Kasumi-1 (cell line): ENCODE measurements at regions not wholly inside any gene's neighbourhood (a gene's known extent, or its start where the extent isn't known, plus 50 kb on each side); places are given as distances from the start of the nearest gene placed in this dataset.

Experiments used
- DNase-seq, 2 experiments: peaks; one replicate each; lab custom pipeline; 2025; lab: John Stamatoyannopoulos, UW

GRCh38 chr20:22226849-22227700 lies 357.3 kb downstream of the FOXA2 start:
- no peak for DNase-seq

DNA sequence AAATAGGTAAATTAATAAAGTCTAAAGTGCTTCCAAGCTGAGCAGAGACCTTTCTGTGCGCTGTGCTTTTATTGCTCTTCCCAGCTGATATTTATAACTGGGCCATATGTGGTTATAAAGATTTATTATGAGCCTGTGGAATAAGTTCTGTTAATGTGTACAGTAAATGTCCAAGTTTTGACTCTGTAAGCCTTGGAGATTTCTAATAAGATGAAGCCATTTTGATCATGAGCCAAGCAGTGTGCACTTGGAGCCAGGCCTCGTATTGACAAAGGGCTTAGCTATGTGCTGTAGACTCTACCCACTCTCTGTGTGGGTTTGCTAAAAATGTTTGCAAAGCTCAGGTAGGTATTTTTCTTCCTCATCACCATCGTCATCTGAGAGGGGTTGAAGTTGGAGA lies 361.1 kb downstream of the FOXA2 start:
- no peak for DNase-seq

DNA sequence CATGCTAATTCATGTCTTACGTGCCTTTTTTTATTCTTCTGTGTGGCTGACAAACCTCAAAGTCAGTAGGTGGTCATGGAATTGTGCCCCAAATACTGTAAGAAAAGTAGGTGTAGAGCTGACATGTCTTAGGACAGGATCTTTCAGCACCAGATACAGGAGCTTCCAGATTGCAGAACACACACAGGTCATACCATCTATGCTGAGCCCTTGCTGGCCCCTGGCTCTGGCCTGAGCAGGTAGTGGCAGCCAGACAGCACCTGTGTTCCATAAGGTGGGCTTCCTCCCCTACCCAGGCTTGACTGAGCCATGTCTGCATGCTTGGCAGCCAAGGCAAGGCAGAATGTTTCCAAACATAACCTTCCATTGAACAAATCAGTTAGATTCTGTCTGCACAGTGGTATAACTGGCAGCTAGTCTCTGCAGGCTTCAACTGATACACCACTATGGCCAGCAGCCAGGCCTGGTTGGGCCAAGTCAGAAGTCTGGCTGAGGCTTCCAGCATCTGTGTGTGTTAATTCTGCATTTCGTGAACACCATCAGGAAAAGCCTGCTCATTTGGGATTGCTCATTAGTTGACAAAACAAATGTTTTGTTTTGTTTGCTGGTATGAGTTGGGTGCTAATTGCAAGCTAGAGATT lies 366.5 kb downstream of the FOXA2 start:
- DNase-seq: no peak

DNA sequence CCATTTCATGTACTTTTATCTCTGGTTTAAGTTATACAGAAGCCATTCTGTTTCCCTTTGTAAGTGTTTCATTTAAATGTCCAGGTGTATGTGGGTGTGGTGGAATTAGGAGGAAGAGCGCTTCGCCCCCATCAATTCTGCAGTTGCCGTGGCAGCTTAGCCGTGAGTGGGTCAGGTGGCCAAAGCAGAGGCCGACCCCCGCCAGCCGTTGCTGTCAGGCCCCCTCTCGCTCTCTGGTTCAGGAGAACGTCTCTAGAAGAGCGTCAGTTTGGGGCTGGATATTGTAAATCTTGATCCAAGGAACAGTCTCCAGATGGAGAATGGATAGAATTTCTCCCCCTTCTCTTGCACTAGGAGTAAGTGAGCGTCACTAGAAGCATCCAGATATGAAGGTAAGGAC lies 367.4 kb downstream of the FOXA2 start:
- no peak for DNase-seq

GRCh38 chr20:22214296-22214695 lies 370.1 kb downstream of the FOXA2 start:
- no peak for DNase-seq

DNA sequence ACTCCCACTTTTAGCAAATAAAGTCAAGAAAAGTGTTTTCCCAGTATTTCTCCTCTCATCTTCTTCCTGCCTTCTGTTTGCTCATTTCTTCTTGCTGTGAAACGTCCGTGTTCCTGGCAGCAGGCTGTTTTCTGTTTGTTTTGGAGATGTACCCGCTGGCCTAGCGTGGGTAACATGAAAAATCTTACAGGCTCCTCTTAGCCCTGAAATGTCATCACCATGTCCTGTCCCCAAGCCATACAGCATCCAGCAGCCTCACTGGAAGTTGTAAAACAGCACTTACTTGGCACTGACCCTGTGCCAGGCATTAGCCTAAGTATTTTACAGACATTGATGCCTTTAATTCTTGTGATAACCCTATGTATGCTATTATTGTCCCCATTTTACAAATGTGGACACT lies 371.1 kb downstream of the FOXA2 start:
- no peak for DNase-seq

GRCh38 chr20:22207280-22207679 lies 377.1 kb downstream of the FOXA2 start:
- DNase-seq: no peak

GRCh38 chr20:22204801-22205200 lies 379.6 kb downstream of the FOXA2 start:
- DNase-seq: no peak

- no peak for DNase-seq
Measured at GRCh38 chr20:22182148-22182547, 402.2 kb downstream of the FOXA2 start.

GRCh38 chr20:22180244-22180643 lies 404.1 kb downstream of the FOXA2 start:
- no peak for DNase-seq

DNA sequence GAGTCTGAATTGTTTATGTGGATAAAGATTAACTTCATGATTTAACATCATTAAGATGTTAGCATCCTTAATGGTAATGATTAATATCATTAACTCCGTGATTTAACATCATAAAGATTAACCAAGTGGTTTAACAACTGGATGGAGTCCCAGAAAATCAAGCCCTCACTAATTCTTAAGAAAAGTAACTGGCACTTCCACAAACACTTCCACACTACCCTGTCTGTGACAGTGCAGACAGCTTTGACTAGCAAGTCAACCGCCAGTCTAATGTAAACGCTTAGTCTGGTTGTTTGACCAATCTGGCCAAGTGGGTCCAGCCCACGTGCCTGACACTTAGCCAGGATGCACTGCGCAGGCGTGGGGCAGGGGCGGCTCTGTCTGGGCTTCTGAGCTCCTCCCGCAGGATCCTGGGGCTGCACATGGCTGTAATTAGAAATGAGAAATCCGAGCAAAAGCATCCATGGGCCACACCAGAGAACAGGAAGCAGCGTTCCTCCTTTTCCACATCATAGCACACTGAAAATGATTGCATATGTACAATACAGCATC lies 424.2 kb downstream of the FOXA2 start:
- no peak for DNase-seq

GRCh38 chr20:22159276-22159675 lies 425.1 kb downstream of the FOXA2 start:
- no peak for DNase-seq

GRCh38 chr20:22127587-22127986 lies 422.1 kb downstream of the PAX1 start:
- no peak for DNase-seq

- DNase-seq: peak; percentile 11 to 13
Measured at GRCh38 chr20:22106308-22106938, 401.0 kb downstream of the PAX1 start.

DNA sequence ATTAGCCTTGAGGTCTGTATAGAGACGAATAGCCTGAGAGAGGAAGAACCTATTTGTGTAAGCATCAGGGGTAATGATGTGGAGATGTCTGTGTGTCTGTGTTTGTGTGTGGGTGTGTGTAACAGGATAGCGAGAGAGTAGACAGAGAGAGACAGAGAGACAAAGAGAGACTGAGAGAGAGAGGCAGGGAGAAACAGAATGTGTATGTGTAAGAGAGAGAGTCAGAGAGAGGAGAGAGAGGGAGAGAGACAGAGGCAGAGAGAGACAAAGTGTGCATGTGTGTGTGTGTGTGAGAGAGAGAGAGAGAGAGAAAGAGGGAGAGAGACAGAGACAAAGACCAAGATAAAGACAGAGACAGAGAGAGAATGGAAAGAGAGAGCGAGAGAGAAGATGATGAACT lies 396.1 kb downstream of the PAX1 start:
- DNase-seq: no peak

DNA sequence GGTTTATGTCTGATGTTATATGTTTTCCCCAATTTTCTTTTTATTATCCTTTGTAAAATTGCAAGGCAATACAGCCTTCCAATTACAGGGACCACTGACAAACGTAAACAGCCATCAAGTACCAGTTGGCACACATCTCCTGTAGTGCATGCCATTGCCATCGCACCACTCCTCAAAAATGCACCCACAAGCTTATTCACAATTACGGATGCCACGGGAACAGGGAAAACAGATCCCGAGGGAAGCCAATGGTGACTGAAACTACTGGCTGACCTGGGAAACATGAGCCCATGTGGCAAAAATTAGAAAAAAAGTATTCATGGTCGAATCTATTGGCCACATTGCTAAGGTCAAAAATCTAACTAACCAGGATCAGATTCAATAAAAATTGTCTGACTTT lies 395.2 kb downstream of the PAX1 start:
- DNase-seq: no peak

DNA sequence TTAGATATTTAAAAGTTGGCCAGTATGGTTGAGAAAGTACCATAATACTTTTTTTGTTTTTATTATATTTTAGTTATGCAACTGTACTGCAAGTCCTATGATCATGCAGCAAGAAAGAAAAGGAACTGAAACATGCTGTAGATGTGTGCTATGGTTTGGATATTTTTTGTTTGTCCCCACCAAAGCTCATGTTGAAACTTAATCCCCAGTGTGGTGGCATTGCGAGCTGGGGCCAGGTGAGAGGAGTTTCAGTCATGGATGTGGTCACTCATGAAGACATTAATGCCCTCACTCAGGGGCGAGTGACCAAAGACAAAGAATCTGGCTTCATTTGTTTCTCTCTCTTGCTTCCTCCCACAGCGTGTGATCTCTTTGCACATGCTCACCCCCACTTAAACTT lies 393.9 kb downstream of the PAX1 start:
- no peak for DNase-seq

DNA sequence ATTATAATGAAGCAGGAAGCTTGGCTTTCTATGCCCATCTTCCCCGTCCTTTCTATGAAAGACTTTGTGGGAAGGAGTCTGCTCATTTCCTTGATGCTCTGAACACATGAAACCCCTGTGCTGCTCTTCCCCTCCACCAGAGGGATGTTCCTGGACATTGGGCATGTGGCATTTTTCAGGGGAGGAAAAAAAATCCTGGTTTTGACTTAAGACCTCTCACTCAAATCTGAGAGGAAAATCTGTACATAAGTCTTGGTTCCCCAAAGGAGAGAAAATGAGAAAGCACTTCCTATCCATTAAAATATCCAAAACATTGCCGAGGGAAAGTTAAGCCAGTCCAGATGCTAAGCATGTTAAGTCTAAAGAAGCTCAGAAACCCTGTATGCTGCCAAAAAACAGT lies 393.0 kb downstream of the PAX1 start:
- no peak for DNase-seq

- no peak for DNase-seq
Measured at GRCh38 chr20:22093122-22093521, 387.7 kb downstream of the PAX1 start.

DNA sequence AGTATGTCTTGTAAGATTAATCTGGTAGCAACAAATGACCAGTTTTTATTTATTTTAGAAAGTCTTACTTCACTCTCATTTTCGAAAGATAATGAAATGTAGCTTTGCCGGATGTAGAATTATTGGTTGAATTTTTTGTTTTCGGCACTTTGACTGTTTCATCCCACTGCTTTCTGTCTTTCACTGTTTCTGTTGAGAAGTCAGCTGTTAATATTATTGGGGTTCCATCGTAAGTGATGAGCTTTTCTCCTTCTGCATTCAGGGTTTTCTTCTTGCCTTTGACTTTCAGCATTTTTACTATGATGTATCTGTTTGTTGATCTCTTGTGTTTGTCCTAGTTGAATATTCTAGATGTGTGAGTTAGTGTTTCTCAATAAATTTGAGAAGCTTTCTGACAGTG lies 383.4 kb downstream of the PAX1 start:
- DNase-seq: no peak

DNA sequence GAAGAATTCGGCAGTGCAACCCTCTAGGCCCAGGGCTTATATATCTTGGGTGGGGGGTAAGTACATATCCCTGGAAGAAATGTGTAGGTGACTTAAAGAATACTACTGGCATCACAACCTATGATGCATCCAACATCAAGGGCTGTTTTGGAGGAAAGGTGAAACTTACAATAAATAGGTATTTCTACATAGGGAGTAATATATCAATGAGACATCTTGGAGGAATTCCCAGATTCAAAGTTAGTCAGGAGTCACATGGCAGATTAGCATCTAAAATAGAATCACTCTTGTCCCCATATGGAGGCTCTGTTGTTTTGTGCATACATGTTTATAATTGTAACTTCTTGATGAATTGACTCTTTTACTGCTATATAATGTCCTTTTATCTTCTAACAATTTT lies 375.5 kb downstream of the PAX1 start:
- DNase-seq: no peak

- DNase-seq: no peak
Measured at GRCh38 chr20:22074635-22075034, 369.2 kb downstream of the PAX1 start.

DNA sequence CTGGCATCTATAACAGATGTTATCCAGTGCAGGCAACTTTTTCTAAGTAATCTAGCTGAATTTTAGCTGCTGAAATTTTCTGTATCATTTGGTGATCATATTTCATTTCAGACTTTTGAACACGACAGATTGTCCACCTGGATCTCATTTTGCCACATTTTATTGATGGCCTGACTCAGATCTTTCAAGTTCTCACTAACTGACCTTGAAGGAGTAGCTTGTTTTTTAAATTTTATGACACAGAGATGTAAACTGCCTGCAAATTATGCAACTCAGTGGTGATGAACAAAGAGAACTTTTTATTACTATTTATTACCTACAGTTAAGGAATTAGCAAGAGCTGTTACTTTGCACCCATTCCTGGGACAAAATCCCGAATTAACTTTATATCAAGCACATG lies 366.4 kb downstream of the PAX1 start:
- no peak for DNase-seq
